T-helper 1 cell (primary cell): ENCODE measurements at regions not wholly inside any gene's neighbourhood (a gene's known extent, or its start where the extent isn't known, plus 50 kb on each side); places are given as distances from the start of the nearest gene placed in this dataset.
A peak's percentile ranks its signal among the peaks of the same experiment; 100 is the strongest.
"Not testable (repeated sequence)": the region's sequence is repeated elsewhere in the genome, so short reads cannot be mapped to it uniquely, and the experiment has no call there.

Experiments used
- DNase-seq, 5 donors: peaks; one replicate each; pipeline ENCODE4 v3.0.0-alpha.2; 2012 to 2020

- no peak for DNase-seq
Measured at GRCh38 chr9:109981091-109981490, 201.1 kb downstream of the PALM2AKAP2 start.

DNA sequence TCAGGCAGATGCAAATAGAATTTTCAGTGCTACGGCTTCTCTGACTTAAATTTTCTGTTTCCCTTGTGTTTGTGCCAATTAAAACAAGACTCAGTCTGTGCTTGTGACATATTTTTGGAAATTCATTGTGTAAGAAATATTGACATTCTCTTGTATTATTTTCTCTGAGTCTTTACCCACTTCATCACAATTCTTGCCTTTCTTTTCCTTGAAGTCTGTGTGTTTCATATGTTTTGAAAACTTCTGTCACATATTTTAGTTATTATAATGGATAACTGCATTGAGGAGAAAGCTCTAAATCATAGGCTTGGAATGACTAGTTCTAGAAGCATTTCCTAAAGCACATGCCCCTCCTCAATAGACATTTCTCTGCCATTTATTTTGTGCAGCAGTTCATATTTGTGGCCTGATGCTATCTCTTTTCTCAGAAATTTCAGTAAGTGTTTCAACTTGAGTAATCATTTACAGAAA, 206.6 kb downstream of the PALM2AKAP2 start:
- peak in 1 of 5 donors; percentile 30 for DNase-seq

DNA sequence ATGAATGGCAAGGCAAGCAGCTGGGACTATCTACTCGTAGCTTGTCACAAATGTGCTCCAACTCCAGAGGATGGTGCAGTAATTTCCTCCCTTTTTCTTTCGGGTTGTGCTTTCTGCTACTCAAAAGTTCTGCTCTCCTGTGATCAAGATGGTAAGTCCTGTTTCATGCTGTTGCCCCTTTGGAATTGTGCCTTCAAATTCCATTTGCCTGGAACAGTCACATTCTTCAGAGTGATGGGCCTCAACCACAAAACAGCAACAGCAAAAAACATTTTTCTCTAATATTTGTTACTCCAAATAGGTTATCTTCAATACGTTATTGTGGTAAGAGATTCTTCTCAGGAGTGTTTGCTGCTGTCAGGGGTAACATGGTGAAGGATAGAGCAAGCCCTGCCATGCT, 209.3 kb downstream of the PALM2AKAP2 start:
- no peak for DNase-seq

DNA sequence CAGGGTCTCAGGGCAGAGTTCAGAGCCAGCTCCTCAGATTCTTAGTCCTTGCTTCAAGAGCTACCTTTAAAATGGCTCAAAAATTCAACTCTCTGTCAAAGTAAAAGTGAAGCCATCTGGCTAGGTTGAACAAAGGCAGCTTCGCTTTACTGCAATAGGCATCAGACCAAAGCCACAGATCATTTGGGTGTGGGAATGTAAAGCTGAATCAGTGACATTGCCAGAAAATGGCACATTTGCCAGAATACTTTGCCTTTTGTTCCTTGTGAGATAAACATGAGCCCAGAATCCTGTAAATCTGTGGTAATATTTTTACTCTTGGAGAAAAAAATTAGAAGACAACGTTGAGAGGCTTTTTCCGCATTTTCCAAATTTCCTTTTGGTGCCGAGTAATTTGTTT, 210.5 kb downstream of the PALM2AKAP2 start:
- DNase-seq: no peak

DNA sequence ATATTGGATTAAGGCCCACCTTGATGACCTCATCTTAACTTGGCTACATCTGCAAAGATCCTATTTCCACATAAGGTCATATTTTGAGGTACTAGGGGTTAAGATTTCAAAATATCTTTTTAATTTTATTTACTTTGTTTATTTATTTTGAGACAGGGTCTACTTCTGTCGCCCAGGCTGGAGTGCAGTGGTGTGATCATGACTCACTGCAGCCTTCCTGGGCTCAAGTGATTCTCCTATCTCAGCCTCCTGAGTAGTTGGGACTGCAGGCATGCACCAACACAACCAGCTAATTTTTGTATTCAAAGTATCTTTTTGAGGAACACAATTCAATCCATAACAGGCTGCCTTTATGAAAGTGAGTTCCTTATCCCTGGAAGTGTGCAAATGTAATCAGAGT, 212.3 kb downstream of the PALM2AKAP2 start:
- DNase-seq: no peak

GRCh38 chr9:109993250-109993978, 213.4 kb downstream of the PALM2AKAP2 start:
- DNase-seq: no peak

GRCh38 chr9:109994141-109994540, 213.8 kb downstream of the C9orf152 start:
- DNase-seq: no peak

DNA sequence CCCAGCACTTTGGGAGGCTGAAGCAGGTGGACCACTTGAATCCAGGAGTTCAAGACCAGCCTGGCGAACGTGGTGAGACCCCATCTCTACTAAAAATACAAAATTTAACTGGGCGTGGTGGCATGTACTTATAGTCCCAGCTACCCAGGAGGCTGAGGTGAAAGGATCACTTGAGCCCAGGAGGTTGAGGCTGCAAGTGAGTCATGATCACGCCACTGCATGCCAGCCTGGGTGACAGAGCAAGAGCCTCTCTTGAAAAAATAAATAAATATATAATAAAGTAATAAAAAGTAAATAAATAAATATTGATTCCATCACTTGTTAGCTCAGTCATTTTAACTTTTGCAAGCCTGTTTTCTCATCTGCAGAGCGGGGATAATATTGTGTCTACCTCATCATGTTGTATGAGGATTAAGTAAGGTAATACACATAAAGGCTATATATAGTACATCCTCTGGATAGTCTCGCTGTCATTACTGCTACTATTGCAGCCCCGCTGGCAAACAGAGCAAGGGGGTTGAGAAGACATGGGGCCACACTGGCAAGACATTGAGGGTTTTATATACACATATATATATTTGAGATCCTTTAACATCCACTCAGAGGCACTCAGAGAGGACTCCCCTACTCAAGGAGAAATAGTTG, 210.9 kb downstream of the C9orf152 start:
- no peak for DNase-seq

- DNase-seq: no peak
Measured at GRCh38 chr9:109997682-109998081, 210.3 kb downstream of the C9orf152 start.

- peak in 1 of 5 donors; percentile 8 for DNase-seq
Measured at GRCh38 chr9:110005521-110005920, 202.4 kb downstream of the C9orf152 start.

DNA sequence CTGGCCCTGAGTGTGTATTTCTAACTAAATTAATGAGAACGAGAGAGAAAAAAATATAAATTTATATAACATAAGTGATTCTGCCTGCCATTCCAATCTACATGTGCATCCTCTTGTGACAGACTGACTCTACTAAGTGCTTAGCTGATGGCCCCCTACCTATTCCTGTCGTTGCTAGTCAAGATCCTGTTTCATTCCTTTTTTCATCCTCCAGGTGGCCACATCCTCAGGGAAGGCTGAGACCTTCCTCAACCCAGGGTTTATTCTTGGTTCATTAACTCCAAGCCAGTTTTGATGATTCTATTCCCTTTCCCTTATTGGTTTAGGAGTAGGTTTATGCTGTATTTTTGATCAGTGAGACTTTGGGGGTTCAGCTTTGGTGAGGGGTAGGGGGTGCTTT, 201.3 kb downstream of the C9orf152 start:
- DNase-seq: no peak

DNA sequence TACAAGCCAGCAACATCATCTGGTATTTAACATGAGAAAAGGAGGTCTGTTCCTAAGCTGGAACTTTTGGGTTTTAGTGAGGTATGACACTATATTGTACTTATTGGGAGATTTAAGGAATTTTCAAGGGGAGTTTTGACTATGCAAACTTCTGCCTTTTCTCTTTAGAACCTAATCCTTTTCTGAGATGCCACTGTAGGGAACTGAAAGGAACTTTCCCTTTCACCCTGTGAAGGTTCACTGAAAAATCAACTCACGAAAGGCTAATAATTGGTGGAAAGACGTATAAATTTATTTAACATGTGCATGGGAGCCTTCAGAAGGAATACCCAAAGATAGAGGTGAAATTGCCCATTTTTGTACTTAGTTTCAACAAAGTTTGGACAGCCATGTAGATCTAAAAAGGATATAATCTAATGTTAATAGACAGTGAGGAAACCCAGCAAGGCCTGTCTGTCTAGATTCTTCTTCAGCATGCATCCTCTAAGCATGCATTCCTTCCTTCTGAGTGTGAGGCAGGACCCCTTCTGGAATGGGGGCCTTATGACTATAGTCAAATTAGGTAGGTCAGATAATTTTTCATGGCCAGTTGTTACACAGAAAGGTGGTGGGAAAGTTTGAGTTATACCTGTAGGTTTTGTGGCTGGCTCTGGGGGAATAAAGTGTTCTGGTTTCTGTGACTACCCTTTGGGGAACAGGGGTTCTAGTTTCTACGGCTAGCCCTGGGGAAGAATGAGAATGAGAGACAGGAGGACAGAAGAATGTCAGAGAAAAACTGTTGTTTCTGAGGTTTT, 200.3 kb downstream of the C9orf152 start:
- no peak for DNase-seq

DNA sequence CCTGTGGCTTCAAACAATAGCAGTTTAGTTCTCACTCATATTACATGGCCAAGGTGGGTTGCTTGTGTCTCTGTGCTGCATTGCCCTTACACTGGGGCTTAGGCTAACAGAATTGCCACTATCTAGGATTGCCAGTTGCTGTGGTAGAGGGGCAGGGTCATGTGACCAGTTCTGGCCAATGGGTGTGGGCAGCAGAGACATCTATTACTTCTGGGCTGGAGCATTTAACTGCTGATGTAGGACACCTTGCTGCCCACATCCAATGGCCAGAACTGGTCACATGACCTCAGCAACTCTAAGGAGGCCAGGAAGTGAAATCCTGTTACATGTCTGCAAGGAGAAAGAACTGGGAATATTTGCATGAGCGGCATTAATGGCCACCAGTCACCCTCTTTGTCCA, 199.3 kb downstream of the C9orf152 start:
- no peak for DNase-seq

DNA sequence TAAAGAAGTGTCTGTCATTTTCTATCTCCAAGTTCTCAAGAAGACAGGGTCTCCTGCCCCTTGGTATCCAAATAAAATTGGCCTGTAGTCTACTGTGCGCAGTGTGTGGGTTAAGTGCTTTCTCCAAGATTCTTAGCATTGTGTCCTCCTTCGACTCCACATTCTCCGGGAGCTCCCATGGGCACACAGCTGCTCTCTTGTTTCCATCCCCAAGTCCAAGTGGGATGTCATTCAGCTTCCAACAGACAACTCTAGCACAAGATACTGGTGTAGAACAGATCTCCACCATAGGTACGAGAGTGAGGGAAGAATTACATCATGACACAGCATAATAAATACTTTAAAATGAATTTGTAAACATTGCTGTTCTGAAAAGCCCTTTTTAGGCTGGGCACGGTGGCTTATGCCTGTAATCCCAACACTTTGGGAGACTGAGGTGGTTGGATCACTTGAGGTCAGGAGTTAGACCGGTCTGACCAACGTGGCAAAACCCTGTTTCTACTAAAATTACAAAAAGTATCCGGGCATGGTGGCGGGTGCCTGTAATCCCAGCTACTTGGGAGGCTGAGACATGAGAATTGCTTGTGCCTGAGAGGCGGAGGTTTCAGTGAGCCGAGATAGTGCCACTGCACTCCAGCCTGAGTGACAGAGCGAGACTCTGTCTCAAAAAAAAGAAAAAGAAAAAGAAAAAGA, 196.2 kb downstream of the C9orf152 start:
- no peak for DNase-seq

DNA sequence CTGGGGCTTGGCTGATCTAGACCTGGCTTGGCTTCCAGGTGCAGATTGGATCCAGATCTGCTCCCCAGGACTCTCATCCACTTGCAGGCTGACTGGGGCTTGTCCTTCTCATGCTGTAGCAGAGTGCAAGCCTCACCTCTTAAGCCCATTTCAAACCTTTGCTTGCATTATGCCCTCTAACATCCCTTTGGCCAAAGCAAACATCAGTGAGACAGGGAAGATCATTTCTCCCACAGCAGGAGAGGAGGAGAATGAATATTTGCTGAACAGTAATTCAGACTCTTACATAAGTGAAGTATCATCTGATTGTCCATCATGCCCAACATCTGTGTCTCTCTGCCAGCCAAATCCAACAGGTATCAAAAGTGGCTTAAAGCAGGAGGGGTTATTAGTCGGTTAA, 194.9 kb downstream of the C9orf152 start:
- DNase-seq: no peak

DNA sequence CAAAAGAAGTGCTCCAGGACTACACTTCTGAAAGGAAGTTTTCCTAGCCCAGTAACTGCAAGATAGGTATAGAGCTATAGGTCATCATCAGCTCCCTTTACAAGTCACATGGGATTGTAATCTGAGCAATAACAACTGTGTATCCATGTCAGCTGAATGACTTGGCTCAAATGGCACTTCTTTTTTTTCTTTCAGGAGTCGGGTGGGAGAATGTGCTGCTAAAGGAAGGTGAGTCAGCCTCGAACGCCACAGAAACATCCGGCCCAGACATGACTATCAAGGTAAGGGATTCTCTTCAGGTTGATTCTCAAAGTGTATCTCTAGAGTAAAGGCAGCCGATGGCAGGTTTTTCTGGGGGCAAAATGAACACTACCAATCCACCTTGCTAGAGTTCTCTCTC, 192.2 kb downstream of the C9orf152 start:
- peak in 1 of 5 donors; percentile 16 for DNase-seq

DNA sequence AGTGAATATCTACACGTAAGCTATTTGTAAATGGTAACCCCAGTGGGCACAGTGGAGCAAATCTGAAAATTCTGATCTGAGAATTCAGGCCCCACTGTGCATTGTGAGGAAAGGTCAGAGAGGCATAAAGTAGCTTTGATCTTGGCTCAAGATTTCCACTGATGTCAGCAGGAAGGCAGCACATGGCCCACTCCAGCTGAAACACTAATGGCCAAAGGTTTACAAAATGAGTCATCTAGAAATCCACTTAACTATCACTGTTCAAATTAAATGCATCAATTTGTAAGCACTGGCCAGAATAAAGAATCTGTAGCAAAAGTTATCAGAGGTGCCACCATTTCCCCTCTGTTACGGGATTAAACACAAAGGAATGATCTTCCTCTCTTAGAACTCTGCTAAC, 191.6 kb downstream of the C9orf152 start:
- no peak for DNase-seq

GRCh38 chr9:110020216-110020615, 187.7 kb downstream of the C9orf152 start:
- not testable (repeated sequence) for DNase-seq

- peak in 1 of 5 donors; percentile 59 for DNase-seq
Measured at GRCh38 chr9:110021891-110022290, 186.1 kb downstream of the C9orf152 start.

DNA sequence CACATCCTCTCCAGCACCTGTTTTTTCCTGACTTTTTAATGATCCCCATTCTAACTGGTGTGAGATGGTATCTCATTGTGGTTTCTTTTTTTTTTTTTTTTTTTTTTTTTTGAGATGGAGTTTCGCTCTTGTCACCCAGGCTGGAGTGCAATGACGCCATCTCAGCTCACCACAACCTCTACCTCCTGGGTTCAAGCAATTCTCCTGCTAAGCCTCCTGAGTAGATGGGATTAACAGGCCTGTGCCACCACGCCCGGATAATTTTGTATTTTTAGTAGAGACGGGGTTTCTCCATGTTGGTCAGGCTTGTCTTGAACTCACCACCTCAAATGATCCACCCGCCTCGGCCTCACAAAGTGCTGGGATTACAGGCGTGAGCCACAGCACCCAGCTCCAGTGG, 184.7 kb downstream of the C9orf152 start:
- not testable (repeated sequence) for DNase-seq

- DNase-seq: no peak
Measured at GRCh38 chr9:110025551-110026170, 182.3 kb downstream of the C9orf152 start.

DNA sequence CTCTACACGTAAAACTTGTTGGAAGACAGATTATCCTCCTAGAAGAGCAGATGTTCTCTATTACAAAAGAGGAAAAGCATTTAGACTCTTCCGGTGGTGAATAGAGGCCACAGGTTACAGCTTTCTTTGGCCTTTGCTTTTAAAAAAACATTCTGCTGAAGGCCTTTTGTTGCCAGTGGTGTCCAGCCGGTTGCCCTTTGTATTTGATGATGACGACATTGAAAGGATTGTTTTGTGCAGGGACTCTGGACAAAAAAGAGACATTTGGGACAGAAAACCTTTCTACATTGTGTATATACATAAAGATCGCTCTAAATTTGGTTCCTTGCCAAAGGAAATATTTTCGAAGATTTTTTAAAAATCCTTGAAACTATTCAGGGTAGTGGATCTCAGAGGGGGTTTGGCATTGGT, 180.3 kb downstream of the C9orf152 start:
- no peak for DNase-seq
